HCT116 (cell line): ENCODE measurements at regions not wholly inside any gene's neighbourhood (a gene's known extent, or its start where the extent isn't known, plus 50 kb on each side); places are given as distances from the start of the nearest gene placed in this dataset.

Experiments used
- ATAC-seq: fragments of 200-7000 bp; cut with Tn5 transposase; 2 replicates; pipeline ENCODE4 v1.9.1; 2020; ENCODE audit warnings: mild to moderate bottlenecking, moderate library complexity
- BruUV-seq: library from RNA; stranded (reverse); fragments of 400-500 nt; replicated peaks from 2 replicates; lab custom pipeline; 2021; lab: Mats Ljungman, UMichigan
- CTCF ChIA-PET: fragments of 300-600 bp; sonication (Branson Sonifier 250); formaldehyde crosslinking; loops from one replicate; lab custom pipeline; 2021; ENCODE audit warnings: antibody characterized with exemption; lab: Charles Lee
- POLR2A ChIA-PET: fragments of 300-600, 350-600 bp; sonication (Branson Sonifier 250); formaldehyde crosslinking; loops from one replicate; lab custom pipeline; 2021; ENCODE audit warnings: antibody characterized with exemption; lab: Charles Lee
- RAD21 ChIA-PET, 2 experiments: fragments of 300-600 bp; sonication (Branson Sonifier 250); formaldehyde crosslinking; loops; one replicate each; lab custom pipeline; 2023; ENCODE audit warnings: low total read pairs in 2 of 2; ENCODE audit not compliant: uncharacterized antibody in 2 of 2, unreplicated experiment in 2 of 2, low non-redundant PET in 1 of 2; lab: Charles Lee
- DNase-seq: peaks from one replicate; pipeline ENCODE4 v3.0.0-alpha.2; 2010; ENCODE audit warnings: low read depth, low spot score
- H2AFZ ChIP-seq: fragments of 200-600 bp; shearing (Covaris generic), sonication (generic); 2 replicates; pipeline ENCODE4 v1.6.1; 2017; ENCODE audit warnings: low read depth, mixed run types, mixed read lengths, antibody characterized with exemption, low read length; ENCODE audit not compliant: poor library complexity, severe bottlenecking
- H3K27ac ChIP-seq: 2 replicates; pipeline ENCODE4 v1.5.1; 2012; ENCODE audit warnings: low read depth, low read length
- H3K27me3 ChIP-seq: fragments of 200-600 bp; sonication (generic); 2 replicates; pipeline ENCODE4 v1.6.1; 2016; ENCODE audit warnings: mixed run types, low read length, mixed read lengths; ENCODE audit not compliant: insufficient read depth
- H3K36me3 ChIP-seq, 2 experiments: fragments of 200-500 bp in 1 of 2; fragments of 200-600 bp in 1 of 2; sonication (Bioruptor generic) in 1 of 2; sonication (generic) in 1 of 2; 2 replicates each; pipeline versions ENCODE4 v1.5.1 to v1.6.1; 2014 to 2016; ENCODE audit warnings: low read length in 2 of 2, inconsistent platforms in 1 of 2, mixed read lengths in 1 of 2, mixed run types in 1 of 2; ENCODE audit not compliant: insufficient read depth in 2 of 2, control insufficient read depth in 1 of 2
- H3K4me1 ChIP-seq, 2 experiments: fragments of 200-600 bp in 1 of 2; sonication (generic) in 1 of 2; 2 replicates each; pipeline versions ENCODE4 v1.5.1 to v1.6.1; 2012 to 2017; ENCODE audit warnings: low read length in 2 of 2, inconsistent platforms in 1 of 2, mild to moderate bottlenecking in 1 of 2, mixed read lengths in 1 of 2, mixed run types in 1 of 2, moderate library complexity in 1 of 2; ENCODE audit not compliant: insufficient read depth in 2 of 2, control insufficient read depth in 1 of 2
- H3K4me2 ChIP-seq: fragments of 200-600 bp; sonication (generic); 2 replicates; pipeline ENCODE4 v1.6.1; 2017; ENCODE audit warnings: mixed run types, low read length, mixed read lengths
- H3K4me3 ChIP-seq, 2 experiments: fragments of 200-600 bp in 1 of 2; sonication (generic) in 1 of 2; replicated peaks in 1 of 2; 2 replicates each; pipeline ENCODE4 v1.5.1; 2011 to 2016; ENCODE audit warnings: low read length in 2 of 2, control low read depth in 1 of 2, low read depth in 1 of 2, mild to moderate bottlenecking in 1 of 2, mixed read lengths in 1 of 2, mixed run types in 1 of 2
- H3K79me2 ChIP-seq: fragments of 200-600 bp; sonication (generic); 2 replicates; pipeline ENCODE4 v1.6.1; 2017; ENCODE audit warnings: mild to moderate bottlenecking, mixed run types, low read length, moderate library complexity, mixed read lengths; ENCODE audit not compliant: insufficient read depth
- H3K9ac ChIP-seq: fragments of 200-600 bp; sonication (generic); 2 replicates; pipeline ENCODE4 v1.6.1; 2016; ENCODE audit warnings: low read length, mixed read lengths
- H3K9me2 ChIP-seq: fragments of 200-600 bp; sonication (generic), shearing (Covaris generic); 2 replicates; pipeline ENCODE4 v1.6.1; 2017; ENCODE audit warnings: mixed run types, mild to moderate bottlenecking, moderate library complexity; ENCODE audit not compliant: insufficient read depth
- H3K9me3 ChIP-seq, 2 experiments: fragments of 200-500 bp in 1 of 2; fragments of 200-600 bp in 1 of 2; sonication (Bioruptor generic) in 1 of 2; sonication (generic) in 1 of 2; 2 replicates each; pipeline ENCODE4 v1.6.1; 2014 to 2017; ENCODE audit warnings: low read length in 2 of 2, mixed read lengths in 2 of 2, inconsistent platforms in 1 of 2, low read depth in 1 of 2, mild to moderate bottlenecking in 1 of 2, mixed run types in 1 of 2, moderate library complexity in 1 of 2; ENCODE audit not compliant: control insufficient read depth in 1 of 2, insufficient read depth in 1 of 2
- H4K20me1 ChIP-seq: fragments of 200-600 bp; sonication (generic), shearing (Covaris generic); 2 replicates; pipeline ENCODE4 v1.6.1; 2017; ENCODE audit warnings: mixed run types, mild to moderate bottlenecking, moderate library complexity; ENCODE audit not compliant: insufficient read depth
- ATF3 ChIP-seq: IDR thresholded peaks from 2 replicates; pipeline ENCODE4 v1.6.1; 2012
- CBX3 ChIP-seq: IDR thresholded peaks from 2 replicates; pipeline ENCODE4 v1.6.1; 2012; ENCODE audit warnings: low read depth
- CEBPB ChIP-seq: IDR thresholded peaks from 2 replicates; pipeline ENCODE4 v1.6.1; 2012; ENCODE audit warnings: low read depth
- EGR1 ChIP-seq: IDR thresholded peaks from 2 replicates; pipeline ENCODE4 v1.6.1; 2012; ENCODE audit warnings: low read depth
- ELF1 ChIP-seq: IDR thresholded peaks from 2 replicates; pipeline ENCODE4 v1.6.1; 2012; ENCODE audit warnings: low read depth, borderline replicate concordance
- EZH2 ChIP-seq: fragments of 200-600 bp; sonication (generic); IDR thresholded peaks from 2 replicates; pipeline ENCODE4 v1.6.1; 2017; ENCODE audit warnings: antibody characterized with exemption, mixed run types
- EZH2phosphoT487 ChIP-seq: fragments of 200-600 bp; IDR thresholded peaks from 2 replicates; pipeline ENCODE4 v1.6.1; 2018; ENCODE audit warnings: antibody characterized with exemption, borderline replicate concordance
- FOSL1 ChIP-seq: IDR thresholded peaks from 2 replicates; pipeline ENCODE4 v1.6.1; 2012; ENCODE audit warnings: low read depth
- JUND ChIP-seq: IDR thresholded peaks from 2 replicates; pipeline ENCODE4 v1.6.1; 2012
- POLR2AphosphoS5 ChIP-seq: IDR thresholded peaks from 2 replicates; pipeline ENCODE4 v1.6.1; 2011; ENCODE audit warnings: mild to moderate bottlenecking, low read depth, low read length, moderate library complexity
- RAD21 ChIP-seq: IDR thresholded peaks from 2 replicates; pipeline ENCODE4 v1.6.1; 2012; ENCODE audit warnings: low read depth, mild to moderate bottlenecking
- REST ChIP-seq: IDR thresholded peaks from 2 replicates; pipeline ENCODE4 v1.6.1; 2012; ENCODE audit warnings: low read depth
- SIN3A ChIP-seq: IDR thresholded peaks from 2 replicates; pipeline ENCODE4 v1.6.1; 2012; ENCODE audit warnings: low read depth
- SP1 ChIP-seq: IDR thresholded peaks from 2 replicates; pipeline ENCODE4 v1.6.1; 2012; ENCODE audit warnings: low read depth
- SRF ChIP-seq: IDR thresholded peaks from 2 replicates; pipeline ENCODE4 v1.6.1; 2012; ENCODE audit warnings: low read depth
- YY1 ChIP-seq: IDR thresholded peaks from 2 replicates; pipeline ENCODE4 v1.6.1; 2011; ENCODE audit warnings: low read length, low read depth, moderate library complexity, mild to moderate bottlenecking; ENCODE audit not compliant: insufficient replicate concordance; ENCODE audit errors: extremely low read depth
- ZBTB33 ChIP-seq: IDR thresholded peaks from 2 replicates; pipeline ENCODE4 v1.6.1; 2011; ENCODE audit warnings: mild to moderate bottlenecking, low read length, moderate library complexity; ENCODE audit not compliant: insufficient replicate concordance; ENCODE audit errors: extremely low read depth
- ZNF274 ChIP-seq: fragments of 200-500 bp; sonication (Bioruptor generic); IDR thresholded peaks from 2 replicates; pipeline ENCODE4 v1.6.1; 2014; ENCODE audit warnings: mild to moderate bottlenecking, low read depth, low read length, inconsistent platforms
- intact Hi-C: fragments of 100-400 bp; cut with micrococcal nuclease; formaldehyde crosslinking; loops from 2 replicates; pipeline ENCODE4 v1.10.0; 2022

- ChIA-PET RAD21 (no interaction called here), CTCF (no interaction called here), POLR2A (no interaction called here)
- H3K27me3 ChIP-seq: no peaks in the 10 kb centered on the region
- DNase-seq: no peak
- intact Hi-C loops: no loop called here
- H3K9me3 ChIP-seq: no peaks in the 10 kb centered on the region
- no peaks in the 10 kb centered on the region for H3K4me1 ChIP-seq
- H3K79me2 ChIP-seq: no peaks in the 10 kb centered on the region
- H3K4me2 ChIP-seq: no peak overlapping the region
- BruUV-seq: no TSS peak
- no peaks in the 10 kb centered on the region for H4K20me1 ChIP-seq
- no peak for ATAC-seq
- no peak overlapping the region for H2AFZ ChIP-seq
- no peak overlapping the region for H3K4me3 ChIP-seq
- no peak for TF ChIP-seq POLR2AphosphoS5
- TF ChIP-seq, all 23 proteins: peak for 0
- no peaks in the 10 kb centered on the region for H3K9me2 ChIP-seq
- H3K27ac ChIP-seq: no peak overlapping the region
- H3K36me3 ChIP-seq: no peaks in the 10 kb centered on the region
- H3K9ac ChIP-seq: no peak overlapping the region
Measured at GRCh38 chrX:9153300-9153699, 119.4 kb upstream of the FAM9B start.

- H3K79me2 ChIP-seq: no peaks in the 10 kb centered on the region
- ChIA-PET CTCF (no interaction called here), RAD21 (no interaction called here), POLR2A (no interaction called here)
- no peak overlapping the region for H3K4me3 ChIP-seq
- no TSS peak for BruUV-seq
- H3K9ac ChIP-seq: no peak overlapping the region
- no peaks in the 10 kb centered on the region for H3K4me1 ChIP-seq
- no peaks in the 10 kb centered on the region for H3K9me2 ChIP-seq
- no peaks in the 10 kb centered on the region for H3K36me3 ChIP-seq
- intact Hi-C loops: no loop called here
- H3K9me3 ChIP-seq: no peaks in the 10 kb centered on the region
- H3K27ac ChIP-seq: no peak overlapping the region
- no peak for DNase-seq
- no peak overlapping the region for H3K4me2 ChIP-seq
- no peak for ATAC-seq
- H4K20me1 ChIP-seq: no peaks in the 10 kb centered on the region
- H3K27me3 ChIP-seq: no peaks in the 10 kb centered on the region
- H2AFZ ChIP-seq: no peak overlapping the region
- TF ChIP-seq EGR1: no peak
- no peak for TF ChIP-seq SRF
- TF ChIP-seq ZNF274: no peak
- no peak for TF ChIP-seq CBX3
- TF ChIP-seq ZBTB33: no peak
- no peak for TF ChIP-seq ELF1
- no peak for TF ChIP-seq SIN3A
- no peak for TF ChIP-seq YY1
- TF ChIP-seq JUND: no peak
- TF ChIP-seq ATF3: no peak
- no peak for TF ChIP-seq EZH2phosphoT487
- no peak for TF ChIP-seq REST
- TF ChIP-seq FOSL1: no peak
- no peak for TF ChIP-seq RAD21
- no peak for TF ChIP-seq POLR2AphosphoS5
- no peak for TF ChIP-seq EZH2
- no peak for TF ChIP-seq SP1
- TF ChIP-seq CEBPB: no peak
Measured at GRCh38 chrX:9158611-9159010, 124.7 kb upstream of the FAM9B start.
